CMK (cell line): ENCODE measurements at regions not wholly inside any gene's neighbourhood (a gene's known extent, or its start where the extent isn't known, plus 50 kb on each side); places are given as distances from the start of the nearest gene placed in this dataset.
A peak's percentile ranks its signal among the peaks of the same experiment; 100 is the strongest.

Source experiments
- DNase-seq: peaks from one replicate; pipeline ENCODE4 v3.0.0-alpha.2; 2010; ENCODE audit warnings: low read depth

- DNase-seq = no peak
These were observed 87.0 kb upstream of the EEA1 start for GRCh38 chr12:93015871-93016751.

- no peak for DNase-seq
These were observed 87.8 kb upstream of the EEA1 start for GRCh38 chr12:93016752-93017350.

GRCh38 chr12:93018610-93019009 lies 89.5 kb upstream of the EEA1 start:
- DNase-seq = no peak

DNA sequence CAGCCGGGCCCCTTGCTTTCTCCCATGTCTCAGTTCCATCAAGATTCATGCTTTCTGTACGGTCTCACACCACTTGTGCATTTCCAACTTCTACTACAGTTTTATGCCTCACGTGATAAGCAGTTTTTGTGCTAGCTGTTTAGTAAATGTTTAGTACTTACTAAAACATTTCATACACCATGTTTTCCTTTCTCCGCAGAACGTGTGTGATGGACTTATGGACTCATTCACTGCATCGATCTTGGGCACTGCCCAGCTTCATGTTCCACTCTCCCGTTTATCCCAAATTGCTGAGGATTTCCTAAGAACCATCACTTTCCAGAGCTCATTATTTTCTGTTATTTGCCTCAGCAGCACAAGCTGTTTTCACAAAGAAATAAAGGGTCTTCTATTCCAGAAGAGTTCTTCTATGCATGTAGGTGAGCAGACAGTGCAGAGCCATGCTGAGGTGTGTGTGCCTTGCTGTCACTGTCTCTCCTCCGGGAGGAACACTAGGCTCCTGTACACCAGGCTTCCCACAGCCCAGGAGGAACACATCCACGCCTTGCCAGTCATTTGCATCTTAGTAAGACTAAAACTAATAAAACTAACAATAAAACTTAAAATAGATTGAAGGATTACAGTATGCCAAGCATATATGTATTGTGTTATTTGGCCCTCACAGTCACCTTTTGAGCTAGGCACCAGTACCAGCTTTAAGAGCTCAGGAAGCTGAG lies 90.3 kb upstream of the EEA1 start:
- DNase-seq = no peak

- no peak for DNase-seq
These were observed 91.0 kb upstream of the EEA1 start for GRCh38 chr12:93019975-93020630.

GRCh38 chr12:93020631-93021597 lies 91.8 kb upstream of the EEA1 start:
- no peak for DNase-seq

DNA sequence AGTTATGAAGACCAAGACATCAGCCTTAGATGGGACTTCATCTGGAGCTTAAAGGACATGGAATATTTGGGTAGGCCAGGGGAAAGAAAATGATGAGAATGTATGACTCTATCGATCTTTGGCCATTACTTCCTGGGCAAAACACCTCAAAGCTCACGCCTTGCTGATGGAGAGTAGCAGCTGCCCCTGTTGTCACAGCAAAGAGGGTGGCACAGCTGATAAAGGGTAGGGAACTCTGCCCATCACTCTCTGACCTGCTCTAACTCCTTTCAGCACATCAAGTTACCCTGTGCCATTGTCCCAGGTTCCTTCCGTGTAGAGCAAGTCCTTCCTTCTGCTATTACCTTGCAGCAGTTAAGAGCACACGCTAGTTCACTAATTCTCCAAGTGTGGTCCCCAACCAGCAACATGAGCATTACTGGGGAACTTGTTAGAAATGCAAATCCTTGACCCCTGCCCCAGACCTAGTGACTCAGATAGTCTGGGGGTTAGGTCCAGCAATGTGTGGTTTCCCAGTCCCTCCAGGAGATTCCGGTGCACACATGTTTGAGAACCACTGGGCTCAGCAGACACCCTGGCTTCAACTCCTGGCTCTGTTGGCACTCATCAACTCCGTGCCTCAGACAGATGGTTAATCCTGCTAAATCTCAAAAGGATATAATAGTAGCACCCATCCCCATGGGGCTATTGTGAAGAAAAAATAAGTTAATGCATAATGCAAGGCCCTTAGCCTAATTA lies 93.7 kb upstream of the EEA1 start:
- no peak for DNase-seq

- peak; percentile 2 for DNase-seq
These were observed 96.3 kb upstream of the EEA1 start for GRCh38 chr12:93025145-93026103.

DNA sequence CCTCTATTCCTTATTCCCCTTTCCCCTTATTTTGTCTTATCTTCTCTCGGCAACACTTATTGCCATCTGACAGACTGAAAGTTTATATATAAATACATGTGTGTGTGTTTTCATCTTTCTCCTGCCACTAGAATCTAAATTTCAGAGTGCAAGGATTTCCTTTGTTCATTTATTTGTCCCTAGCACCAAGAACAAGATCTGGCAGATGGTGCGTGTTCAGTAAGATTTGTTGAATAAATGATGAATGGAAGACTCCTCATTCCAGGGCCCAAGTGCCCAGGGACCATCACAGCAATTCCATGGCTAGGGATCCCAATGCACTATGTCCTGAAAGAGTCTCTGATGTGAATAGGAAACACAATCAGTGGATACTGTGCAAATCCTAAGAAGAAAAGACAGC lies 97.9 kb upstream of the EEA1 start:
- DNase-seq = no peak

- DNase-seq = no peak
These were observed 100.0 kb upstream of the EEA1 start for GRCh38 chr12:93029091-93029490.

- no peak for DNase-seq
These were observed 101.9 kb upstream of the EEA1 start for GRCh38 chr12:93031028-93031427.

- DNase-seq = no peak
These were observed 103.7 kb upstream of the EEA1 start for GRCh38 chr12:93032758-93033157.

GRCh38 chr12:93033948-93034347 lies 104.9 kb upstream of the EEA1 start:
- no peak for DNase-seq

DNA sequence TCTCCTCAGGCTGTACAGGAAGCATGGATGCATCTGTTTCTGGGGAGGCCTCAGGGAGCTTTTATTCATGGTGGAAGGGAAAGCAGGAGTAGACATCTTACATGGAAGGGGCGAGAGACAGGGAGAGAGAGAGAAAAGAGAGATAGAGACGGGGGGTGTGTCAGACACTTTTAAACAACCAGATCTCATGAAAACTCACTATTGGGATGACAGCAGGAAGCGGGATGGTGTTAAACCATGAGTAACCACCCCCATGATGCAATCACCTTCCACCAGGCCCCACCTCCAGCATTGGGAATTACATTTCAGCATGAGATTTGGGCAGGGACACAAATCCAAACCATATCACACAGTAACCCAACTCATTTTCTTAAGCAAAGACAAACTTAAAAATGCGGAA lies 110.0 kb upstream of the EEA1 start:
- DNase-seq = no peak

GRCh38 chr12:93039930-93040329 lies 110.8 kb upstream of the EEA1 start:
- DNase-seq = no peak

- DNase-seq = no peak
These were observed 111.3 kb upstream of the EEA1 start for GRCh38 chr12:93040367-93040766.

DNA sequence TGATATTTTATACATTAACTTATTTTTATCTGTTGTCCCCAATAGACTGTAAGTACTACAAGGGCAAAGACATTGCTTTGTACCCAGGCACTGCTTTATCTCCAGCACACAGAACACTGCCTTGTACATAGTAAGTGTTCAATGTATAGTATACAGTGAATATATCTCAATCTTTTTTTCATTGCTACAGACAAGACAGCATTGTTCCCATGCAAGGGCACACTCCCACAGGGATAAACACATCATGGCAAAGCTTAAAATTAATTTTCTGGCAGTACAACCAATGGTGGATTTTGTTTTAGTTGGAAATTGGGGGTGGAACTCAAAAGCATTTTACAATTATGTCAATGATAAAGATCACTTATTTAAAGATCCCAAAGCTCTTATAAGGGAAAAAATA lies 112.3 kb upstream of the EEA1 start:
- DNase-seq = no peak

DNA sequence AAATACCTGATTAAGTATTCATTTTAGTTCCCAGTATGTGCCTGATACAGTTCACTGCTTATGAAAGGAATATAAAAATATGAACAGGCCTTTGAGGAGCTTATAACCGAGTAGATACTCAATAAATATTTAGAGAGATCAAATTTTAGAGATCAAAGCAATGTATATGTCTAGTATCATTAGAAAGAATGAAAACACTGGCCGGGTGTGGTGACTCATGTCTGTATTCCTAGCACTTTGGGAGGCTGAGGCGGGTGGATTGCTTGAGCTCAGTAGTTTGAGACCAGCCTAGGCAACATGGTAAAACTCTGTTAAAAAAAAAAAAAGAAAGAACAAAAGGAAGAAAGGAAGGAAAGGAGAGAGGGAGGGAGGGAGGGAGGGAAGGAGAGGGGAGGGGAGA lies 113.2 kb upstream of the EEA1 start:
- no peak for DNase-seq

GRCh38 chr12:93042684-93043083 lies 113.6 kb upstream of the EEA1 start:
- DNase-seq = no peak
